ENCODE measurements at regions not wholly inside any gene's neighbourhood (a gene's known extent, or its start where the extent isn't known, plus 50 kb on each side); places are given as distances from the start of the nearest gene placed in this dataset.

- TF ChIP-seq CTCF (conservative IDR thresholded peaks at IDR 0.05; ENCODE audit: low read depth, low read length) (no peak), CHD1 (IDR thresholded peaks at IDR 0.05; ENCODE audit: low read depth, low read length) (no peak)
- TF ChIP-seq, protein P1, sequence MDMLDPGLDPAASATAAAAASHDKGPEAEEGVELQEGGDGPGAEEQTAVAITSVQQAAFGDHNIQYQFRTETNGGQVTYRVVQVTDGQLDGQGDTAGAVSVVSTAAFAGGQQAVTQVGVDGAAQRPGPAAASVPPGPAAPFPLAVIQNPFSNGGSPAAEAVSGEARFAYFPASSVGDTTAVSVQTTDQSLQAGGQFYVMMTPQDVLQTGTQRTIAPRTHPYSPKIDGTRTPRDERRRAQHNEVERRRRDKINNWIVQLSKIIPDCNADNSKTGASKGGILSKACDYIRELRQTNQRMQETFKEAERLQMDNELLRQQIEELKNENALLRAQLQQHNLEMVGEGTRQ (IDR thresholded peaks at IDR 0.05; ENCODE audit: low read depth, low read length): no peak
These were observed 762.1 kb upstream of the PTPRD start for GRCh38 chr9:11374926-11375325.

Measured in IMR-90 (cell line).